SK-N-SH treated with all-trans-retinoic acid at 6 μM for 48 hours (cell line): ENCODE measurements at regions not wholly inside any gene's neighbourhood (a gene's known extent, or its start where the extent isn't known, plus 50 kb on each side); places are given as distances from the start of the nearest gene placed in this dataset.

Experiments
- ATAC-seq: fragments of 200-7000 bp; cut with Tn5 transposase; 3 replicates; pipeline ENCODE4 v1.9.1; 2020; ENCODE audit warnings: mild to moderate bottlenecking, moderate library complexity
- ARNTL ChIP-seq: fragments of 450-650 bp; formaldehyde crosslinking; IDR thresholded peaks from 2 replicates; pipeline ENCODE4 v1.5.0; 2020; ENCODE audit warnings: low read depth, mild to moderate bottlenecking, moderate library complexity, borderline replicate concordance
- BACH2 ChIP-seq: fragments of 250-450 bp; sonication (Bioruptor Pico); IDR thresholded peaks from 2 replicates; pipeline ENCODE4 v1.9.0; 2021; ENCODE audit warnings: mild to moderate bottlenecking, borderline replicate concordance
- CSDC2 ChIP-seq: fragments of 250-450 bp; sonication (Bioruptor Pico); IDR thresholded peaks from 2 replicates; pipeline ENCODE4 v1.5.0; 2020; ENCODE audit warnings: mild to moderate bottlenecking, moderate library complexity
- ESRRG ChIP-seq: fragments of 250-450 bp; sonication (Bioruptor Pico); IDR thresholded peaks from 2 replicates; pipeline ENCODE4 v1.6.1; 2021; ENCODE audit warnings: mild to moderate bottlenecking
- GLIS3 ChIP-seq: fragments of 250-450 bp; sonication (Bioruptor Pico); IDR thresholded peaks from 2 replicates; pipeline ENCODE4 v1.5.0; 2020; ENCODE audit warnings: mild to moderate bottlenecking, moderate library complexity
- ISL1 ChIP-seq: fragments of 250-450 bp; sonication (Bioruptor Pico); IDR thresholded peaks from 2 replicates; pipeline ENCODE4 v2.1.2; 2022; ENCODE audit warnings: mild to moderate bottlenecking, moderate library complexity
- PPARA ChIP-seq: fragments of 250-450 bp; sonication (Bioruptor Pico); IDR thresholded peaks from 2 replicates; pipeline ENCODE4 v1.5.0; 2020; ENCODE audit warnings: mild to moderate bottlenecking, borderline replicate concordance
- RARB ChIP-seq: fragments of 250-450 bp; sonication (Bioruptor Pico); IDR thresholded peaks from 2 replicates; pipeline ENCODE4 v1.8.0; 2021; ENCODE audit warnings: mild to moderate bottlenecking, moderate library complexity
- SNAI2 ChIP-seq: fragments of 250-450 bp; sonication (Bioruptor Pico); IDR thresholded peaks from 2 replicates; pipeline ENCODE4 v1.5.0; 2020; ENCODE audit warnings: mild to moderate bottlenecking, moderate library complexity
- TCF4 ChIP-seq: fragments of 250-450 bp; sonication (Bioruptor Pico); IDR thresholded peaks from 2 replicates; pipeline ENCODE4 v1.8.0; 2021; ENCODE audit warnings: mild to moderate bottlenecking, moderate library complexity, borderline replicate concordance
- TOX ChIP-seq: fragments of 250-450 bp; sonication (Bioruptor Pico); IDR thresholded peaks from 2 replicates; pipeline ENCODE4 v1.8.0; 2021; ENCODE audit warnings: mild to moderate bottlenecking, moderate library complexity, borderline replicate concordance
- ZFP3 ChIP-seq: fragments of 250-450 bp; sonication (Bioruptor Pico); IDR thresholded peaks from 2 replicates; pipeline ENCODE4 v1.5.0; 2020; ENCODE audit warnings: mild to moderate bottlenecking, moderate library complexity
- ZFP30 ChIP-seq: fragments of 450-650 bp; formaldehyde crosslinking; IDR thresholded peaks from 2 replicates; pipeline ENCODE4 v1.5.0; 2022; ENCODE audit warnings: mild to moderate bottlenecking, moderate library complexity
- ZNF565 ChIP-seq: fragments of 450-650 bp; formaldehyde crosslinking; conservative IDR thresholded peaks from 2 replicates; pipeline ENCODE4 v1.5.0; 2020; ENCODE audit warnings: low read depth, mild to moderate bottlenecking, moderate library complexity
- ZNF70 ChIP-seq: fragments of 450-650 bp; formaldehyde crosslinking; IDR thresholded peaks from 2 replicates; pipeline ENCODE4 v1.5.0; 2020; ENCODE audit warnings: mild to moderate bottlenecking, moderate library complexity
- TF ChIP-seq, protein P1 (sequence below): fragments of 250-450 bp; sonication (Bioruptor Pico); IDR thresholded peaks from 2 replicates; pipeline ENCODE4 v1.5.0; 2020; ENCODE audit warnings: mild to moderate bottlenecking, moderate library complexity
- TF ChIP-seq, protein P2 (sequence below): fragments of 250-450 bp; sonication (Bioruptor Pico); IDR thresholded peaks from 2 replicates; pipeline ENCODE4 v1.5.1; 2020; ENCODE audit warnings: low read depth, mild to moderate bottlenecking, moderate library complexity
- TF ChIP-seq, protein P3 (sequence below): fragments of 250-450 bp; sonication (Bioruptor Pico); IDR thresholded peaks from 2 replicates; pipeline ENCODE4 v1.5.1; 2021; ENCODE audit warnings: mild to moderate bottlenecking, moderate library complexity
- TF ChIP-seq, protein P4 (sequence below): fragments of 250-450 bp; sonication (Bioruptor Pico); IDR thresholded peaks from 2 replicates; pipeline ENCODE4 v1.8.0; 2020; ENCODE audit warnings: mild to moderate bottlenecking, moderate library complexity, borderline replicate concordance
- TF ChIP-seq, protein P5 (sequence below): fragments of 250-450 bp; sonication (Bioruptor Pico); IDR thresholded peaks from 2 replicates; pipeline ENCODE4 v1.8.0; 2021; ENCODE audit warnings: low read depth, mild to moderate bottlenecking, moderate library complexity, borderline replicate concordance

DNA sequence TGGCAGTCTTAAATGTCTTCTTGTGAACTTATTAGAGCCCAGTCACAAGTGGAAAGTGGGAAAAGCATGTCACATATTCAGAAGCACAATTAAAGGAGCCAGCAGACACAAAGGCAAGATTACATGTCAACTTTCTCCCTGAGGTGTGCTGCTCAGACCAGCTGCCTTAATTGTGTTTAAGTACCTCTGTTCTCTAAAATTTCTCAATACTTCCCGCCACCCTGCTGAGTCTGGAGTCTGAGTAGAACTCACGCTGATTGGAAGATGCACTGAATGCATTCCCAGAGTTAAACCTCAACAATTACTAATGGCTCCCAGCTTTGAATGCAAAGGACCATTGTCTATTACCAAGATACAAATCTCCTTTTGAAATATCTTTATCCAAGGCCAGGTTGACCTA is 166.4 kb upstream of the COBL start (continued):
- TF ChIP-seq, protein P1, sequence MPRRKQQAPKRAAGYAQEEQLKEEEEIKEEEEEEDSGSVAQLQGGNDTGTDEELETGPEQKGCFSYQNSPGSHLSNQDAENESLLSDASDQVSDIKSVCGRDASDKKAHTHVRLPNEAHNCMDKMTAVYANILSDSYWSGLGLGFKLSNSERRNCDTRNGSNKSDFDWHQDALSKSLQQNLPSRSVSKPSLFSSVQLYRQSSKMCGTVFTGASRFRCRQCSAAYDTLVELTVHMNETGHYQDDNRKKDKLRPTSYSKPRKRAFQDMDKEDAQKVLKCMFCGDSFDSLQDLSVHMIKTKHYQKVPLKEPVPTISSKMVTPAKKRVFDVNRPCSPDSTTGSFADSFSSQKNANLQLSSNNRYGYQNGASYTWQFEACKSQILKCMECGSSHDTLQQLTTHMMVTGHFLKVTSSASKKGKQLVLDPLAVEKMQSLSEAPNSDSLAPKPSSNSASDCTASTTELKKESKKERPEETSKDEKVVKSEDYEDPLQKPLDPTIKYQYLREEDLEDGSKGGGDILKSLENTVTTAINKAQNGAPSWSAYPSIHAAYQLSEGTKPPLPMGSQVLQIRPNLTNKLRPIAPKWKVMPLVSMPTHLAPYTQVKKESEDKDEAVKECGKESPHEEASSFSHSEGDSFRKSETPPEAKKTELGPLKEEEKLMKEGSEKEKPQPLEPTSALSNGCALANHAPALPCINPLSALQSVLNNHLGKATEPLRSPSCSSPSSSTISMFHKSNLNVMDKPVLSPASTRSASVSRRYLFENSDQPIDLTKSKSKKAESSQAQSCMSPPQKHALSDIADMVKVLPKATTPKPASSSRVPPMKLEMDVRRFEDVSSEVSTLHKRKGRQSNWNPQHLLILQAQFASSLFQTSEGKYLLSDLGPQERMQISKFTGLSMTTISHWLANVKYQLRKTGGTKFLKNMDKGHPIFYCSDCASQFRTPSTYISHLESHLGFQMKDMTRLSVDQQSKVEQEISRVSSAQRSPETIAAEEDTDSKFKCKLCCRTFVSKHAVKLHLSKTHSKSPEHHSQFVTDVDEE (CRISPR knock-in tag): no peak
- no peak for TF ChIP-seq ZNF70 (CRISPR knock-in tag)
- TF ChIP-seq ZNF565 (CRISPR knock-in tag): no peak

DNA sequence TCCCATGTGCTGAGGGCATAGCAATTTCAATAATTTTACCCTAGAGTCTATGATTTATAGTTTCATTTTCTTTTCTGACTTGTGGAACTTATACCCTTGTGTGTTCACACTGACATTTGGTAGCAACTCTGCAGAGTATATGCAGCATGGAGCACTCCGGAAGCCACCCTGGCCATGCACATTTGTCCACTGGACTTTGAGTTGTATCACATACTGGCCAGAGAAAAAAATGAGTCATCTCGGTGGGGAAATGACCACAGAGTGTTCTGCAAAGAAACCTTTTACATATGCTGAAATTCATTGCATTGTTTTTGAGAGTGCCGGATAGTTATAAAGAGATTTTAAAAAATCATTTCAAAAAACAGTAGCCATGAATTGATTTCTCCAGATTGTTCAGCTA is 164.8 kb upstream of the COBL start:
- TF ChIP-seq CSDC2 (CRISPR knock-in tag) (no peak), TCF4 (CRISPR knock-in tag) (no peak), ESRRG (CRISPR knock-in tag) (no peak), SNAI2 (no peak), PPARA (no peak), ARNTL (no peak), ISL1 (CRISPR knock-in tag) (no peak), GLIS3 (CRISPR knock-in tag) (no peak), ZNF70 (CRISPR knock-in tag) (no peak)
- TF ChIP-seq, protein P2, sequence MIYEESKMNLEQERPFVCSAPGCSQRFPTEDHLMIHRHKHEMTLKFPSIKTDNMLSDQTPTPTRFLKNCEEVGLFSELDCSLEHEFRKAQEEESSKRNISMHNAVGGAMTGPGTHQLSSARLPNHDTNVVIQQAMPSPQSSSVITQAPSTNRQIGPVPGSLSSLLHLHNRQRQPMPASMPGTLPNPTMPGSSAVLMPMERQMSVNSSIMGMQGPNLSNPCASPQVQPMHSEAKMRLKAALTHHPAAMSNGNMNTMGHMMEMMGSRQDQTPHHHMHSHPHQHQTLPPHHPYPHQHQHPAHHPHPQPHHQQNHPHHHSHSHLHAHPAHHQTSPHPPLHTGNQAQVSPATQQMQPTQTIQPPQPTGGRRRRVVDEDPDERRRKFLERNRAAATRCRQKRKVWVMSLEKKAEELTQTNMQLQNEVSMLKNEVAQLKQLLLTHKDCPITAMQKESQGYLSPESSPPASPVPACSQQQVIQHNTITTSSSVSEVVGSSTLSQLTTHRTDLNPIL (CRISPR knock-in tag): no peak
- no peak for ATAC-seq

DNA sequence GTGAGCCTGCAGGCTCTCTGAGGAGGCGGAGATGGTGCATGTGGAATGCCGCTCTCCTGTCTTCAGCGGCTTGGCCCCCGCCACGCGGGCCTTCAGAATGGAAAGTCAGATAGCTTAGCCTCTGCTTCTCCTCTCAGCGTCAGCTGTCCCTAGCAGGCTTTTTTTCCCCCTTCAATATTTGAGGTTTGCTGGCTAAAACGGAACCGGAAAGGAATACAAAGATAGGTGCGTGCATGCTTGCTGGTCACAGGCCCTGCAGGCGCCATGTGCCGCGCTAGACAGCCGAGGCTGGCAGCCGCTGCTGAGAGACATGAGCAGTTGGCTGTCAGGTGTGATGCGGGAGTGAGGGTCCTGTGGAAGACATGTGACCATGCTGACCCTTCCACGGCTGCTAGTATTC is 161.2 kb upstream of the COBL start:
- ATAC-seq: no peak
- TF ChIP-seq ZNF565 (CRISPR knock-in tag) (no peak), ZFP30 (no peak), SNAI2 (no peak), ESRRG (CRISPR knock-in tag) (no peak), ZFP3 (CRISPR knock-in tag) (no peak), RARB (CRISPR knock-in tag) (no peak), TCF4 (CRISPR knock-in tag) (no peak), GLIS3 (CRISPR knock-in tag) (no peak), ARNTL (no peak), TOX (CRISPR knock-in tag) (no peak), BACH2 (no peak), CSDC2 (CRISPR knock-in tag) (no peak)
- TF ChIP-seq, protein P2 (CRISPR knock-in tag): no peak
- TF ChIP-seq, protein P3, sequence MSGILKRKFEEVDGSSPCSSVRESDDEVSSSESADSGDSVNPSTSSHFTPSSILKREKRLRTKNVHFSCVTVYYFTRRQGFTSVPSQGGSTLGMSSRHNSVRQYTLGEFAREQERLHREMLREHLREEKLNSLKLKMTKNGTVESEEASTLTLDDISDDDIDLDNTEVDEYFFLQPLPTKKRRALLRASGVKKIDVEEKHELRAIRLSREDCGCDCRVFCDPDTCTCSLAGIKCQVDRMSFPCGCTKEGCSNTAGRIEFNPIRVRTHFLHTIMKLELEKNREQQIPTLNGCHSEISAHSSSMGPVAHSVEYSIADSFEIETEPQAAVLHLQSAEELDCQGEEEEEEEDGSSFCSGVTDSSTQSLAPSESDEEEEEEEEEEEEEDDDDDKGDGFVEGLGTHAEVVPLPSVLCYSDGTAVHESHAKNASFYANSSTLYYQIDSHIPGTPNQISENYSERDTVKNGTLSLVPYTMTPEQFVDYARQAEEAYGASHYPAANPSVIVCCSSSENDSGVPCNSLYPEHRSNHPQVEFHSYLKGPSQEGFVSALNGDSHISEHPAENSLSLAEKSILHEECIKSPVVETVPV (CRISPR knock-in tag): no peak
- TF ChIP-seq, protein P4, sequence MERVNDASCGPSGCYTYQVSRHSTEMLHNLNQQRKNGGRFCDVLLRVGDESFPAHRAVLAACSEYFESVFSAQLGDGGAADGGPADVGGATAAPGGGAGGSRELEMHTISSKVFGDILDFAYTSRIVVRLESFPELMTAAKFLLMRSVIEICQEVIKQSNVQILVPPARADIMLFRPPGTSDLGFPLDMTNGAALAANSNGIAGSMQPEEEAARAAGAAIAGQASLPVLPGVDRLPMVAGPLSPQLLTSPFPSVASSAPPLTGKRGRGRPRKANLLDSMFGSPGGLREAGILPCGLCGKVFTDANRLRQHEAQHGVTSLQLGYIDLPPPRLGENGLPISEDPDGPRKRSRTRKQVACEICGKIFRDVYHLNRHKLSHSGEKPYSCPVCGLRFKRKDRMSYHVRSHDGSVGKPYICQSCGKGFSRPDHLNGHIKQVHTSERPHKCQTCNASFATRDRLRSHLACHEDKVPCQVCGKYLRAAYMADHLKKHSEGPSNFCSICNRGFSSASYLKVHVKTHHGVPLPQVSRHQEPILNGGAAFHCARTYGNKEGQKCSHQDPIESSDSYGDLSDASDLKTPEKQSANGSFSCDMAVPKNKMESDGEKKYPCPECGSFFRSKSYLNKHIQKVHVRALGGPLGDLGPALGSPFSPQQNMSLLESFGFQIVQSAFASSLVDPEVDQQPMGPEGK: no peak
- TF ChIP-seq, protein P5, sequence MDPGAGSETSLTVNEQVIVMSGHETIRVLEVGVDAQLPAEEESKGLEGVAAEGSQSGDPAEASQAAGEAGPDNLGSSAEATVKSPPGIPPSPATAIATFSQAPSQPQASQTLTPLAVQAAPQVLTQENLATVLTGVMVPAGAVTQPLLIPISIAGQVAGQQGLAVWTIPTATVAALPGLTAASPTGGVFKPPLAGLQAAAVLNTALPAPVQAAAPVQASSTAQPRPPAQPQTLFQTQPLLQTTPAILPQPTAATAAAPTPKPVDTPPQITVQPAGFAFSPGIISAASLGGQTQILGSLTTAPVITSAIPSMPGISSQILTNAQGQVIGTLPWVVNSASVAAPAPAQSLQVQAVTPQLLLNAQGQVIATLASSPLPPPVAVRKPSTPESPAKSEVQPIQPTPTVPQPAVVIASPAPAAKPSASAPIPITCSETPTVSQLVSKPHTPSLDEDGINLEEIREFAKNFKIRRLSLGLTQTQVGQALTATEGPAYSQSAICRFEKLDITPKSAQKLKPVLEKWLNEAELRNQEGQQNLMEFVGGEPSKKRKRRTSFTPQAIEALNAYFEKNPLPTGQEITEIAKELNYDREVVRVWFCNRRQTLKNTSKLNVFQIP (CRISPR knock-in tag): no peak
- TF ChIP-seq, protein P1 (CRISPR knock-in tag): no peak
